IMR-90 (cell line): ENCODE measurements at regions not wholly inside any gene's neighbourhood (a gene's known extent, or its start where the extent isn't known, plus 50 kb on each side); places are given as distances from the start of the nearest gene placed in this dataset.

ENCODE experiments used
- ATAC-seq: fragments of 200-7000 bp; cut with Tn5 transposase; 2 replicates; pipeline ENCODE4 v1.9.1; 2020; ENCODE audit warnings: low read depth, mild to moderate bottlenecking, moderate library complexity
- BruUV-seq: library from RNA; stranded (reverse); fragments of 400-500 nt; replicated peaks from 2 replicates; lab custom pipeline; 2021; lab: Mats Ljungman, UMichigan
- CTCF ChIA-PET: fragments of 300-600 bp; formaldehyde crosslinking; extraction: SDS; loops from one replicate; lab custom pipeline; 2021; ENCODE audit warnings: antibody characterized with exemption; lab: Yijun Ruan, JAX
- POLR2A ChIA-PET: fragments of 300-600 bp; sonication (Branson Sonifier 250); formaldehyde crosslinking; loops from one replicate; lab custom pipeline; 2022; ENCODE audit warnings: antibody characterized with exemption; ENCODE audit not compliant: unreplicated experiment; lab: Charles Lee
- DNase-seq: peaks from one replicate; pipeline ENCODE4 v3.0.0; 2013
- H2AFZ ChIP-seq: replicated peaks from 2 replicates; pipeline ENCODE3; 2013; ENCODE audit warnings: low read length, mild to moderate bottlenecking; ENCODE audit not compliant: poor library complexity
- H2AK5ac ChIP-seq: 2 replicates; pipeline ENCODE4 v1.6.1; 2013; ENCODE audit warnings: low read depth, low read length, inconsistent platforms
- H2AK9ac ChIP-seq: replicated peaks from 2 replicates; pipeline ENCODE3; 2013; ENCODE audit warnings: mild to moderate bottlenecking, low read depth, low read length, moderate library complexity; ENCODE audit not compliant: poor library complexity
- H2BK120ac ChIP-seq: 2 replicates; pipeline ENCODE4 v1.6.1; 2013; ENCODE audit warnings: low read depth, low read length, inconsistent platforms
- H2BK15ac ChIP-seq: 3 replicates; pipeline ENCODE4 v1.6.1; 2013; ENCODE audit warnings: low read depth, low read length, inconsistent platforms
- H2BK20ac ChIP-seq: 2 replicates; pipeline ENCODE4 v1.6.1; 2013; ENCODE audit warnings: low read depth, mild to moderate bottlenecking, inconsistent platforms, low read length, moderate library complexity
- H2BK5ac ChIP-seq: 2 replicates; pipeline ENCODE4 v1.6.1; 2013; ENCODE audit warnings: mild to moderate bottlenecking, low read depth, low read length, inconsistent platforms; ENCODE audit not compliant: poor library complexity, severe bottlenecking
- H3K14ac ChIP-seq: replicated peaks from 2 replicates; pipeline ENCODE4 v1.6.1; 2013; ENCODE audit warnings: low read depth, low read length, inconsistent platforms
- H3K18ac ChIP-seq: 2 replicates; pipeline ENCODE4 v1.6.1; 2013; ENCODE audit warnings: low read depth, low read length, control low read depth
- H3K23ac ChIP-seq: 2 replicates; pipeline ENCODE4 v1.6.1; 2013; ENCODE audit warnings: low read depth, low read length, inconsistent platforms
- H3K27ac ChIP-seq: 2 replicates; pipeline ENCODE4 v1.5.1; 2013; ENCODE audit warnings: mild to moderate bottlenecking, control low read depth, low read length; ENCODE audit not compliant: insufficient read depth
- H3K27me3 ChIP-seq: 2 replicates; pipeline ENCODE4 v1.6.1; 2013; ENCODE audit warnings: low read length; ENCODE audit not compliant: control insufficient read depth, insufficient read depth
- H3K36me3 ChIP-seq: 2 replicates; pipeline ENCODE4 v1.6.1; 2013; ENCODE audit warnings: low read length, mixed read lengths; ENCODE audit not compliant: control insufficient read depth, insufficient read depth
- H3K4ac ChIP-seq: 2 replicates; pipeline ENCODE4 v1.6.1; 2013; ENCODE audit warnings: low read depth, low read length, inconsistent platforms
- H3K4me1 ChIP-seq: 2 replicates; pipeline ENCODE4 v1.6.1; 2013; ENCODE audit warnings: low read length, mixed read lengths; ENCODE audit not compliant: control insufficient read depth, insufficient read depth
- H3K4me2 ChIP-seq: 2 replicates; pipeline ENCODE4 v1.6.1; 2013; ENCODE audit warnings: low read depth, mild to moderate bottlenecking, control low read depth, low read length, moderate library complexity
- H3K4me3 ChIP-seq: 2 replicates; pipeline ENCODE4 v1.5.1; 2013; ENCODE audit warnings: low read depth, mild to moderate bottlenecking, control low read depth, low read length, moderate library complexity; ENCODE audit not compliant: insufficient read depth
- H3K56ac ChIP-seq: 2 replicates; pipeline ENCODE4 v1.6.1; 2013; ENCODE audit warnings: low read length, inconsistent platforms; ENCODE audit not compliant: insufficient read depth; ENCODE audit errors: extremely low read depth
- H3K79me1 ChIP-seq, 2 experiments: 2 replicates each; pipeline ENCODE4 v1.6.1; 2013; ENCODE audit warnings: low read length in 2 of 2, inconsistent platforms in 1 of 2, low read depth in 1 of 2
- H3K9ac ChIP-seq: 2 replicates; pipeline ENCODE4 v1.6.1; 2013; ENCODE audit warnings: low read depth, low read length, control low read depth
- H3K9me1 ChIP-seq: 2 replicates; pipeline ENCODE4 v1.6.1; 2013; ENCODE audit warnings: low read length, inconsistent platforms; ENCODE audit not compliant: insufficient read depth
- H3K9me3 ChIP-seq: 2 replicates; pipeline ENCODE4 v1.6.1; 2013; ENCODE audit warnings: low read length; ENCODE audit not compliant: control insufficient read depth, insufficient read depth
- H4K20me1 ChIP-seq: 2 replicates; pipeline ENCODE4 v1.6.1; 2013; ENCODE audit warnings: low read length, inconsistent platforms; ENCODE audit not compliant: insufficient read depth
- H4K5ac ChIP-seq: 2 replicates; pipeline ENCODE4 v1.6.1; 2013; ENCODE audit warnings: mild to moderate bottlenecking, low read depth, low read length, control low read depth
- H4K8ac ChIP-seq, 2 experiments: 2 replicates each; pipeline ENCODE4 v1.6.1; 2013; ENCODE audit warnings: low read depth in 2 of 2, low read length in 2 of 2, control low read depth in 1 of 2, inconsistent platforms in 1 of 2
- H4K91ac ChIP-seq: 2 replicates; pipeline ENCODE4 v1.6.1; 2013; ENCODE audit warnings: low read depth, low read length, inconsistent platforms; ENCODE audit not compliant: insufficient read depth
- BHLHE40 ChIP-seq: fragments of 150-350 bp; IDR thresholded peaks from 2 replicates; pipeline ENCODE4 v1.6.1; 2016; ENCODE audit warnings: mild to moderate bottlenecking, low read depth, low read length
- FOS ChIP-seq: fragments of 150-350 bp; IDR thresholded peaks from 2 replicates; pipeline ENCODE4 v1.6.1; 2016; ENCODE audit warnings: low read depth, low read length
- MAZ ChIP-seq: IDR thresholded peaks from 2 replicates; pipeline ENCODE4 v1.6.1; 2012; ENCODE audit warnings: low read depth, mild to moderate bottlenecking, low read length, improper control_type of control experiment, moderate library complexity, borderline replicate concordance
- RCOR1 ChIP-seq: IDR thresholded peaks from 2 replicates; pipeline ENCODE4 v1.6.1; 2012; ENCODE audit warnings: mild to moderate bottlenecking, low read length, improper control_type of control experiment; ENCODE audit not compliant: insufficient replicate concordance
- SMC3 ChIP-seq: fragments of 150-350 bp; IDR thresholded peaks from 2 replicates; pipeline ENCODE4 v1.6.1; 2016; ENCODE audit warnings: low read depth, mild to moderate bottlenecking, antibody characterized with exemption, low read length, moderate library complexity
- WGBS, 2 experiments: methylation state at CpG; one replicate each; pipeline versions ENCODE4 v1.1.5 to v1.1.7; 2013; ENCODE audit warnings: missing lambda C conversion rate in 2 of 2; ENCODE audit not compliant: insufficient read length in 1 of 2; ENCODE audit errors: extremely low coverage in 2 of 2; 5-methylcytosine and 5-hydroxymethylcytosine counted together
- dilution Hi-C: fragments of 300-500 bp; cut with HindIII; formaldehyde crosslinking; loops from one replicate; pipeline ENCODE4 v1.14.3; 2018; ENCODE audit warnings: low sequenced_read_pairs; ENCODE audit not compliant: unreplicated experiment
- in situ Hi-C: fragments of 300-500 bp; cut with MboI; formaldehyde crosslinking; loops from 3 replicates; pipeline ENCODE4 v1.14.3; 2019; ENCODE audit warnings: low sequenced_read_pairs, inconsistent platforms, mixed read lengths
- intact Hi-C: fragments of 100-400 bp; cut with micrococcal nuclease; formaldehyde crosslinking; loops from 2 replicates; pipeline ENCODE4 v1.10.0; 2022
- TF ChIP-seq, protein P1 (sequence below): fragments of 150-350 bp; IDR thresholded peaks from 2 replicates; pipeline ENCODE4 v1.6.1; 2017; ENCODE audit warnings: mild to moderate bottlenecking, antibody characterized with exemption, low read length, low read depth

GRCh38 chr2:142693171-142693950 is 184.1 kb upstream of the KYNU start:
- H3K79me1 ChIP-seq = no peaks in the 10 kb centered on the region
- H3K27me3 ChIP-seq = no peaks in the 10 kb centered on the region
- H2AK5ac ChIP-seq = no peak overlapping the region
- no peak overlapping the region for H3K4ac ChIP-seq
- no peak overlapping the region for H3K9ac ChIP-seq
- no peak overlapping the region for H2BK15ac ChIP-seq
- H2BK120ac ChIP-seq = no peak overlapping the region
- no peak overlapping the region for H3K4me3 ChIP-seq
- H3K4me2 ChIP-seq = no peak overlapping the region
- H3K23ac ChIP-seq = no peak overlapping the region
- ATAC-seq = no peak
- no peak overlapping the region for H3K14ac ChIP-seq
- H3K9me3 ChIP-seq = no peaks in the 10 kb centered on the region
- no peak overlapping the region for H4K5ac ChIP-seq
- H2BK20ac ChIP-seq = no peak overlapping the region
- POLR2A ChIA-PET = no interaction called here
- H4K91ac ChIP-seq = no peak overlapping the region
- TF ChIP-seq BHLHE40 (no peak), MAZ (no peak), SMC3 (no peak), FOS (no peak), RCOR1 (no peak)
- TF ChIP-seq, protein P1, sequence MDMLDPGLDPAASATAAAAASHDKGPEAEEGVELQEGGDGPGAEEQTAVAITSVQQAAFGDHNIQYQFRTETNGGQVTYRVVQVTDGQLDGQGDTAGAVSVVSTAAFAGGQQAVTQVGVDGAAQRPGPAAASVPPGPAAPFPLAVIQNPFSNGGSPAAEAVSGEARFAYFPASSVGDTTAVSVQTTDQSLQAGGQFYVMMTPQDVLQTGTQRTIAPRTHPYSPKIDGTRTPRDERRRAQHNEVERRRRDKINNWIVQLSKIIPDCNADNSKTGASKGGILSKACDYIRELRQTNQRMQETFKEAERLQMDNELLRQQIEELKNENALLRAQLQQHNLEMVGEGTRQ = no peak
- H2AK9ac ChIP-seq = peak overlapping the region; percentile 37
- no peak overlapping the region for H4K8ac ChIP-seq
- H4K20me1 ChIP-seq = no peaks in the 10 kb centered on the region
- no peaks in the 10 kb centered on the region for H3K36me3 ChIP-seq
- no peak for DNase-seq
- H2BK5ac ChIP-seq = no peak overlapping the region
- H2AFZ ChIP-seq = no peak overlapping the region
- no peak overlapping the region for H3K56ac ChIP-seq
- H3K9me1 ChIP-seq = no peaks in the 10 kb centered on the region
- intact Hi-C loops = no loop called here
- no peak overlapping the region for H3K18ac ChIP-seq
- H3K27ac ChIP-seq = no peak overlapping the region
- CTCF ChIA-PET = interaction anchor here (0.5 kb wide), 1 partner anchor 658 kb away, joined by 6 read pairs; no protein-coding TSS in a partner anchor
- H3K4me1 ChIP-seq = no peaks in the 10 kb centered on the region
- in situ Hi-C loops = no loop called here
- WGBS, 2 experiments = 80% methylated on average over 1 of the region's 4 CpGs; no CpG with 5 or more reads in 1 of the 2 experiments
- dilution Hi-C loops = no loop called here
- no TSS peak for BruUV-seq
